GM21723 (cell line): ENCODE measurements at regions not wholly inside any gene's neighbourhood (a gene's known extent, or its start where the extent isn't known, plus 50 kb on each side); places are given as distances from the start of the nearest gene placed in this dataset.

Experiments used
- ATAC-seq: cut with Tn5 transposase; IDR thresholded peaks from one replicate; pipeline ENCODE4 v1.9.1; 2021; ENCODE audit warnings: mild to moderate bottlenecking, moderate library complexity; ENCODE audit not compliant: unreplicated experiment

DNA sequence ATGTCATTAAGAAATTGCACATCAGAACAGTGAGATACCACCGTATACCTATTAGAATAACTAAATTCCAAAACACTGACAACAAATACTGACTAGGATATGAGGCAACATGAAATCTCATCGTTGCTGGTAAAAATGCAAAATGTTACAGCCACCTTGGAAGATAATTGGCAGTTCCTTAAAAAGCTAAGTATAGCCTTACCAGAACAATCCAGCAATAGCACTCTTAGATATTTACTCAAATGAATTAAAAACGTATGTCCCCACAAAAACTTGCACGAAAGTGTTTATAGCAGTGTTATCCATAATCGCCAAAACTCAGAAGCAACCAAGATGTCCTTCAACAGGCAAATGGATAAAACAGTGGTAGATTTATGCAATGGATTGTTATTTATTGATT is 241.7 kb downstream of the EPHA4 start:
- no peak for ATAC-seq

GRCh38 chr2:221334481-221335218 is 237.5 kb downstream of the EPHA4 start:
- no peak for ATAC-seq

GRCh38 chr2:221335219-221335752 is 236.8 kb downstream of the EPHA4 start:
- ATAC-seq = no peak

- ATAC-seq = no peak
These were observed 235.1 kb downstream of the EPHA4 start for GRCh38 chr2:221336967-221337366.

DNA sequence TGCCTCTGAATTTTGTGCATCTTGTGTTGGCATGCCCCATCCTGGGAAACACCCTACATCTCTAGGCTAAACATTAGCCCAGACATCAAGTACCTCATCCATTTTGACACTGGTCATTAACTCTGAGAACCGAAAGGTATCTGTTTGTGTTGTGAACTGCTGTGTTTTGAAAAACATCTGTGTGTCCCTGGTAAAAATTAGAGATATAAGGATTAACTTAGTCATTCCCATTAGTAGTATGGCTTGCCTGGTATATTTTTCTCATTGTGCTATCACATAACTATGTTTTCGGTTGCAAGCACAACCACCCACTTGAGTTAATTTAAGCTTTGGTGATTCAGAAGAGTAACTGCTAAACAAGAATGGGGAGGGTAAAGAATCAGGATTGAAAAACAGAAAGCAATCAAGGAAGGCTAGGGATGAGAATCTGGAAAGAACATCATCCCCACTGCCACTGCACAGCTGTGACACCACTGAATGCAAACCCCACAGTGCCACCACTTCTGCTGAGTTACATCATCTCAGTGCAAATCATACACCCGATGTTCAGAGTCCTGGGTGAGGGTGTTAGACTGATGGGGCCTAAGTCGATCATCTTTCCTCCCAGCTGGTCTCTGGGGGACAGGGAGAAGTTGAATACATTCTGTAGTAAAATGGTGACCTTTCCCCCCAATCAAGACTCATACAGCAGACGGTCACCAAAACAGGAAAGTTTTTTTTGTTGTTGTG is 234.0 kb downstream of the EPHA4 start:
- ATAC-seq = no peak

DNA sequence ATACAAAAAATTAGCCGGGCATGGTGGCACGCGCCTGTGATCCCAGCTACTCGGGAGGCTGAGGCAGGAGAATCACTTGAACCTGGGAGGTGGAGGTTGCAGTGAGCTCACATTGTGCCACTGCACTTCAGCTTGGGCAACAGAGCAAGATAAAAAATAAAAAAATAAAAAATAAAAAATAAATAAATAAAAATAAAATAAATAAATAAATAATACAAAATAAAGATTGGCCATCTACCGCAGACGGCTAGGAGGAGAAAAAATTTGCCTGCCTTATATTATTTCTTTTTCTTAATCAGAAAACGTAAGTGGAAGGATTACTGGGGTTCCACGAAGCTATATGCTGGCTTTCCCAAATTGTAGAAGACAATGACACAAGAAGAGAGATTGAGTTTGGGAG is 229.7 kb downstream of the EPHA4 start:
- no peak for ATAC-seq

GRCh38 chr2:221343524-221343923 is 228.6 kb downstream of the EPHA4 start:
- ATAC-seq = no peak

DNA sequence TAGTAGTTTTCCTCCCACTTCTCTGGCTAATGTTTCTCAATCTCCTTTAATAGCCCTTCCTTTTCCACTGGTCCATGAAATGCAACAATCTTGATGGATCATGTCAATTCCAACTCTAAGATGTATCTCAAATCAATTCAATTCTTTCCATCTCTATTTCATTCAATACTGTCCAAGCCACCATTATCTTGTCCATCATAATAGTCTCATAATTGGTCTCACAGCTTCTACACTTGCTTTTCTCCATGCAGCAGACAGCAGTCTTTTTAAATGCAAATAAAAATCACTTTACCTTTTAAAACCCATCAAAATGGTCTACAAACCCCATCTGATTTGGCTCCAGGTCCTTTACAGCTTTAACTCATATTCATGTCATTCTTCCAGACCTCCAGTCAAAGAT is 226.6 kb downstream of the EPHA4 start:
- ATAC-seq = no peak

DNA sequence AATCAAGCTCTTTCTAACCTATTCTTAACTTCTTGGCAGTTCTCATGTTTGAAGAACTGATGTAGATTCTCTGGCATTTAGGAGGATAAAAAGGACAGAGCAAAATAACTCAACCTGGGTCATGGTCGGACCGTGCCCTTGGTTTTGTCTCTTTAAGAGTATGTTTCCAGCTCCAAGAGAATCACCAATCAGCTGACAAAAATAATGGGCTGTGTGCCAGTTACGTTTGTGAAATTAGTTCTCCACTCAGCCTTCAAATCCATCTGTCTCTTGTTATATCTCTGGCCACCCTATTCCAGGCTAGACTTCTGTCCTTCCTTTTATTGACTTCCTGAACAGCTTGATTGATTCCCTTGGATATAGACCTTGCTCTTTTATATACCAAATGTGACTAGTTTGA is 225.7 kb downstream of the EPHA4 start:
- no peak for ATAC-seq

DNA sequence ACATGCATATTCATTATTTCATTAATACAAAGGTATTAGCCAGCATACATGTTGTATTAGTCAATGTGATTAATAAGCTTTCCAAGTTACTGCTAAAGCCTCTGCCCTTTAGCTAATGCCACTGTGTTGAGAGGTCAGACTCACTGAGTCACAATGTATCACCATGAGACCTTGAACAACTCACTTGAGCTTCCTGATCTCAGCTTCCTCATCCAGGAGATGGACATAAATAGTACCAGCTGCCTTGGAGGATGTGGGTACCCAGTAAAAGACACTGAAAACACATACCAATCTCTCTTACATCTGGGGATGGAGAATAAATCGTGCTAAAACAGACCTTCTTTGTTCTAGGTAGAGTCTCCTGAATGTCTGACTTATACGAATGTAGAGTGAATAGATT is 224.6 kb downstream of the EPHA4 start:
- no peak for ATAC-seq

DNA sequence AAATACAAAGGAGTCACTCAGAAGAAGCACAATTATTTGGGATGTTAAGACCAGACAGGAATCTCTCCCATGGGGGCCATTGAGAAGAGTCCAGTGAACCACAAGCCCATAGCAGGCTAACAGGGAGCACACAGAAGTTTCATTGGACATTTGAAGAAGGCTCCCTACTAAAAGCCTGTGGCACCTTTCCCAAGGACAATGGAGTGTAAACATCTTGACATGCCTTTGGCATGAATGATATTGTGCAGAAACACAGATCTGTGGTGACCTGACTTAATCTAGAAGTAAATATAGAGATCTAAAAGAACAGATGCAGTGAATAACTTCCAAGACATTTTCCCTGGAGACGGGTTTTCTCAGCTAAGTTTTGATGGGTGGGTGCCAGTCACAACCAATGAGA is 221.5 kb downstream of the EPHA4 start:
- ATAC-seq = no peak

GRCh38 chr2:221353201-221353600 is 218.9 kb downstream of the EPHA4 start:
- ATAC-seq = no peak

DNA sequence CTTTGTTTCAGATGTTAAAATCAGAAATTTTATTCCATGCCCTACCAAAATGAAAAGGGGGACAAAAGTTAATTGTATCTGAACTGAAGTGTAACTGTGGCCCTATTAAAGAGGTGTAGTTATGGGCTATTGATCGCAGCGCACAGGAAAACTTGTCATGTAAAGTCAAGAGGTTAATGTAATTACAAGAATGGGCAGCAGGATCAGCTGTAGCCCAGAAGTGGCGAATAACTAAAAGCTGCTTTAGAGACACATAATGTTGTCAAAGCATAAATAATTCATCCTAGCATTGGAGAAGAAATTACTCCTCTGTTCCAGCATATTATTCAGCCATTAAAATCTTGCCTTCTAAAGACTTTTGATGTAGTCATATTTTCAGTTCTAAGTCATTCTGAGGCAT is 211.8 kb downstream of the EPHA4 start:
- no peak for ATAC-seq

DNA sequence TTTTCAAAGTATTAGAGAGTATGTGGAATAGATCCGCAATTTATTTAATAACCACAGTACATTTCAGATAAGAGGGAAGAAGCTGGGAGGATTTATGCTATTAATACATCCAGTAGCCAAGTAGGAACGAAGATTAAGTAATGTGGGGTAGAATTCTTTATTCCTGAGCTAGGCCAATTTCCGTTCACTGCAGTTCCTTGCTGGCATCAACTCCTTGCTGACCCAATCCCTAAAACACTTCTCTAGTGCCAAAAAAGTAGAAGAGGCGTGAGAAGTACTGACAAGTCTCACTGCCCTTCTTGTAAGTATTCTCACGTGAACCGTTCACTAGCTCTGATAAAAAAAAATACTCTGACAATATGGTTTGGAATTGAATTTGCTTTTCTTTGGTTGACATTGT is 211.4 kb downstream of the EPHA4 start:
- ATAC-seq = no peak

DNA sequence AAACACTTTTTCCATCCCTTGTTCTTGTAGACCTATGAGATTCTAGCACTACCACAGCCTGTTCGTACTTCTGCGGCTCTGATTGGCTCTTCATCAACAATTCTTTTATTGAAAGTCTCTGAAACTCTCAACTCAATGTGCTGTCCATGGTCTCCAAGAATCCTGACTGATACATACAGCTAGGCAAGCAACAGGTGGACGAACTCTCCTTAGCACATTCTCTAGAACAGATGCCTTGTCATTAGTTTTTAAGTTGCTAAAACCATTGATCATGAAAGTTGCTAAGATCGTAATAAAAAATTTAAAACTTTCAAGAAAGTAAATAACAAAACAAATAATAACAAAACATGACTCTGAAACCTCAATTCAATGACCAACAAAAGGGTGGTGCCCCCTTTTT is 210.5 kb downstream of the EPHA4 start:
- no peak for ATAC-seq

- ATAC-seq = no peak
These were observed 207.4 kb downstream of the EPHA4 start for GRCh38 chr2:221364672-221365071.
